Hepatocyte (in vitro differentiated cells): ENCODE measurements at regions not wholly inside any gene's neighbourhood (a gene's known extent, or its start where the extent isn't known, plus 50 kb on each side); places are given as distances from the start of the nearest gene placed in this dataset.

Experiments
- DNase-seq: peaks from one replicate; pipeline ENCODE4 v3.0.0-alpha.2; 2016; ENCODE audit warnings: low spot score
- H2AFZ ChIP-seq: fragments of 200-600 bp; sonication (generic); 2 replicates; pipeline ENCODE4 v1.6.0; 2016; ENCODE audit warnings: antibody characterized with exemption, mild to moderate bottlenecking
- H3K27ac ChIP-seq: fragments of 200-600 bp; sonication (generic); 2 replicates; pipeline ENCODE4 v1.5.1; 2016; ENCODE audit warnings: mild to moderate bottlenecking
- H3K27me3 ChIP-seq: fragments of 200-600 bp; sonication (generic); 2 replicates; pipeline ENCODE4 v1.6.1; 2016
- H3K36me3 ChIP-seq: fragments of 200-600 bp; sonication (generic); replicated peaks from 2 replicates; pipeline ENCODE4 v1.5.1; 2016; ENCODE audit warnings: low read depth; ENCODE audit not compliant: insufficient read depth
- H3K4me1 ChIP-seq: fragments of 200-600 bp; sonication (generic); 2 replicates; pipeline ENCODE4 v1.5.1; 2016; ENCODE audit warnings: mild to moderate bottlenecking, moderate library complexity; ENCODE audit not compliant: insufficient read depth
- H3K4me2 ChIP-seq: fragments of 200-600 bp; sonication (generic); 2 replicates; pipeline ENCODE4 v1.6.0; 2016
- H3K4me3 ChIP-seq: fragments of 200-600 bp; sonication (generic); 2 replicates; pipeline ENCODE4 v1.5.1; 2016; ENCODE audit warnings: mild to moderate bottlenecking
- H3K79me2 ChIP-seq: fragments of 200-600 bp; sonication (generic); 2 replicates; pipeline ENCODE4 v1.6.0; 2017; ENCODE audit warnings: mild to moderate bottlenecking
- H3K9me2 ChIP-seq: fragments of 200-600 bp; sonication (generic); replicated peaks from 2 replicates; pipeline ENCODE4 v1.6.0; 2017; ENCODE audit warnings: mild to moderate bottlenecking; ENCODE audit not compliant: insufficient read depth
- H3K9me3 ChIP-seq: fragments of 200-600 bp; sonication (generic); 2 replicates; pipeline ENCODE4 v1.5.1; 2016; ENCODE audit warnings: low read depth, mild to moderate bottlenecking
- H4K20me1 ChIP-seq: fragments of 200-600 bp; sonication (generic); 2 replicates; pipeline ENCODE4 v1.6.0; 2016; ENCODE audit warnings: mild to moderate bottlenecking; ENCODE audit not compliant: insufficient read depth, poor library complexity, severe bottlenecking
- CTCF ChIP-seq: fragments of 200-600 bp; sonication (generic); IDR thresholded peaks from 2 replicates; pipeline ENCODE4 v1.5.1; 2016; ENCODE audit warnings: antibody characterized with exemption, mild to moderate bottlenecking; ENCODE audit not compliant: poor library complexity
- EZH2 ChIP-seq: fragments of 200-600 bp; sonication (generic); IDR thresholded peaks from 2 replicates; pipeline ENCODE4 v1.6.1; 2016; ENCODE audit warnings: antibody characterized with exemption, mild to moderate bottlenecking, borderline replicate concordance
- EZH2phosphoT487 ChIP-seq: fragments of 200-600 bp; sonication (generic); IDR thresholded peaks from one replicate; pipeline ENCODE4 v1.6.1; 2018; ENCODE audit warnings: antibody characterized with exemption, mild to moderate bottlenecking, low read depth, moderate library complexity; ENCODE audit not compliant: unreplicated experiment, severe bottlenecking
- WGBS: methylation state at CpG from one replicate; pipeline ENCODE4 v1.1.6; 2016; ENCODE audit warnings: low lambda C conversion rate; ENCODE audit errors: missing lambda C conversion rate; 5-methylcytosine and 5-hydroxymethylcytosine counted together

DNA sequence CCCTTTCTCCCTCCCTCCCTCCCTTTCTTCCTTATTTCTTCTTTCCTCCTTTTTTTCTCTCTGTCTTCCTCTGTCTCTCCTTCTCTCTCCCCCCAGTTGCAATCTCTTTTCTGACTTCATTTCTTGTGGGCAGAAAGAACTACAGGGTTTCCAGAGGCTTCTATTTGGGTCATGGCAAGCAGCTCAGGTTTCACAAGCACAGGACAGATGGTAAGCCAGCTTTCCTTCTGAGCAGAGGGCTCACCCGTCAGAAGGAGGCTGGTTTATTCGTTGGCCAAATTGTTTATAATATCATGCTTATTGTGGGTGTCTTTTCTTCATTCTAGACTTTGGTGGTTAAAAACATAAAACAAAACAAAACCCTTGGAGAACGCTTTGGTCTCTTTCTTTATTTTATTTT lies 58.9 kb upstream of the CLMP start:
- TF ChIP-seq EZH2phosphoT487 = no peak
- TF ChIP-seq EZH2 = no peak
- no peak for TF ChIP-seq CTCF
- Histone ChIP-seq H3K36me3 (no peaks in the 10 kb centered on the region), H3K4me3 (no peak overlapping the region)

DNA sequence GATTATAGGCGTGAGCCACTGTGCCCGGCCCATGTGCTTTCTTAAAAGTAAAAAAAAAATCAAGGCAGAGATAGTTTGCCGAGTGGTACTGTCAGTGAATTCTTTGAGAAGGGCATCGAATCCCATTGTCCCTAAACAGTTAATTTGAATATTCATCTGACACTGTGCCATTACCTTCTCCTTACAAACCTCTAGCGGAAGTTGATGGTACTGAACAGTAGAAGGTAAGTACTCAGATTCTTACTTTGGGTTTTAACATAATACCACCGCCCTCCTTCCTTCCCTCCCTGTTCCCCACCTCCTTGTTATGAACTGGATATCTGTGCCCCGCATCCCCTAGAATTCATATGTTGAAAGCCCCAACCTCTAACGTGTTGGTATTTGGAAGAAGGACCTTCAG lies 58.2 kb upstream of the CLMP start:
- 96% methylated on average over 8 of the region's 8 CpGs for WGBS
- H3K9me3 ChIP-seq = no peaks in the 10 kb centered on the region
- no peak overlapping the region for H2AFZ ChIP-seq
- H3K9me2 ChIP-seq = no peaks in the 10 kb centered on the region
- no peak for DNase-seq
- H3K79me2 ChIP-seq = no peaks in the 10 kb centered on the region
- no peaks in the 10 kb centered on the region for H3K27me3 ChIP-seq
- no peak for TF ChIP-seq CTCF
- no peak for TF ChIP-seq EZH2
- TF ChIP-seq EZH2phosphoT487 = no peak
- H4K20me1 ChIP-seq = no peaks in the 10 kb centered on the region
- H3K36me3 ChIP-seq = no peaks in the 10 kb centered on the region
- peaks cover 7% of the 10 kb centered on the region for H3K4me1 ChIP-seq
- H3K4me2 ChIP-seq = no peak overlapping the region
- H3K4me3 ChIP-seq = no peak overlapping the region
- H3K27ac ChIP-seq = no peak overlapping the region

More for the DNA sequence above, 58.9 kb upstream of the CLMP start:
- Histone ChIP-seq H3K27me3 (no peaks in the 10 kb centered on the region), H3K4me1 (peaks cover 7% of the 10 kb centered on the region), H4K20me1 (no peaks in the 10 kb centered on the region), H3K9me3 (no peaks in the 10 kb centered on the region), H2AFZ (no peak overlapping the region), H3K79me2 (no peaks in the 10 kb centered on the region), H3K27ac (no peak overlapping the region), H3K4me2 (no peak overlapping the region), H3K9me2 (no peaks in the 10 kb centered on the region)
- WGBS = 47% methylated on average over 3 of the region's 3 CpGs
- no peak for DNase-seq

GRCh38 chr11:123251657-123252344 lies 56.8 kb upstream of the CLMP start:
- H3K9me3 ChIP-seq = no peaks in the 10 kb centered on the region
- WGBS = 84% methylated on average over 7 of the region's 7 CpGs
- no peak overlapping the region for H2AFZ ChIP-seq
- H3K4me1 ChIP-seq = peaks cover 7% of the 10 kb centered on the region
- H4K20me1 ChIP-seq = no peaks in the 10 kb centered on the region
- TF ChIP-seq CTCF (no peak), EZH2 (no peak), EZH2phosphoT487 (no peak)
- no peak for DNase-seq
- H3K9me2 ChIP-seq = no peaks in the 10 kb centered on the region
- H3K27me3 ChIP-seq = no peaks in the 10 kb centered on the region
- no peak overlapping the region for H3K4me2 ChIP-seq
- no peaks in the 10 kb centered on the region for H3K79me2 ChIP-seq
- no peak overlapping the region for H3K27ac ChIP-seq
- no peak overlapping the region for H3K4me3 ChIP-seq
- H3K36me3 ChIP-seq = no peaks in the 10 kb centered on the region
